ENCODE measurements at regions not wholly inside any gene's neighbourhood (a gene's known extent, or its start where the extent isn't known, plus 50 kb on each side); places are given as distances from the start of the nearest gene placed in this dataset.

GRCh38 chr2:16210841-16211240 is 270.5 kb downstream of the MYCN start:
- TF ChIP-seq CTCF (IDR thresholded peaks at IDR 0.05; ENCODE audit: control extremely low read depth in 1 of 3, insufficient read depth in 1 of 3, low read depth in 1 of 3, low read length in 3 of 3) (no peak), POLR2A (IDR thresholded peaks at IDR 0.05; ENCODE audit: control extremely low read depth in 1 of 2, low read depth in 2 of 2, low read length in 2 of 2) (no peak)

Data from H1 (cell line).